ENCODE measurements at regions not wholly inside any gene's neighbourhood (a gene's known extent, or its start where the extent isn't known, plus 50 kb on each side); places are given as distances from the start of the nearest gene placed in this dataset.

GRCh38 chr7:125396466-125397151, 467.0 kb upstream of the POT1 start (continued):
- TF ChIP-seq TCF15 (CRISPR knock-in tag; IDR thresholded peaks at IDR 0.05) = no peak
- TF ChIP-seq, protein P1, sequence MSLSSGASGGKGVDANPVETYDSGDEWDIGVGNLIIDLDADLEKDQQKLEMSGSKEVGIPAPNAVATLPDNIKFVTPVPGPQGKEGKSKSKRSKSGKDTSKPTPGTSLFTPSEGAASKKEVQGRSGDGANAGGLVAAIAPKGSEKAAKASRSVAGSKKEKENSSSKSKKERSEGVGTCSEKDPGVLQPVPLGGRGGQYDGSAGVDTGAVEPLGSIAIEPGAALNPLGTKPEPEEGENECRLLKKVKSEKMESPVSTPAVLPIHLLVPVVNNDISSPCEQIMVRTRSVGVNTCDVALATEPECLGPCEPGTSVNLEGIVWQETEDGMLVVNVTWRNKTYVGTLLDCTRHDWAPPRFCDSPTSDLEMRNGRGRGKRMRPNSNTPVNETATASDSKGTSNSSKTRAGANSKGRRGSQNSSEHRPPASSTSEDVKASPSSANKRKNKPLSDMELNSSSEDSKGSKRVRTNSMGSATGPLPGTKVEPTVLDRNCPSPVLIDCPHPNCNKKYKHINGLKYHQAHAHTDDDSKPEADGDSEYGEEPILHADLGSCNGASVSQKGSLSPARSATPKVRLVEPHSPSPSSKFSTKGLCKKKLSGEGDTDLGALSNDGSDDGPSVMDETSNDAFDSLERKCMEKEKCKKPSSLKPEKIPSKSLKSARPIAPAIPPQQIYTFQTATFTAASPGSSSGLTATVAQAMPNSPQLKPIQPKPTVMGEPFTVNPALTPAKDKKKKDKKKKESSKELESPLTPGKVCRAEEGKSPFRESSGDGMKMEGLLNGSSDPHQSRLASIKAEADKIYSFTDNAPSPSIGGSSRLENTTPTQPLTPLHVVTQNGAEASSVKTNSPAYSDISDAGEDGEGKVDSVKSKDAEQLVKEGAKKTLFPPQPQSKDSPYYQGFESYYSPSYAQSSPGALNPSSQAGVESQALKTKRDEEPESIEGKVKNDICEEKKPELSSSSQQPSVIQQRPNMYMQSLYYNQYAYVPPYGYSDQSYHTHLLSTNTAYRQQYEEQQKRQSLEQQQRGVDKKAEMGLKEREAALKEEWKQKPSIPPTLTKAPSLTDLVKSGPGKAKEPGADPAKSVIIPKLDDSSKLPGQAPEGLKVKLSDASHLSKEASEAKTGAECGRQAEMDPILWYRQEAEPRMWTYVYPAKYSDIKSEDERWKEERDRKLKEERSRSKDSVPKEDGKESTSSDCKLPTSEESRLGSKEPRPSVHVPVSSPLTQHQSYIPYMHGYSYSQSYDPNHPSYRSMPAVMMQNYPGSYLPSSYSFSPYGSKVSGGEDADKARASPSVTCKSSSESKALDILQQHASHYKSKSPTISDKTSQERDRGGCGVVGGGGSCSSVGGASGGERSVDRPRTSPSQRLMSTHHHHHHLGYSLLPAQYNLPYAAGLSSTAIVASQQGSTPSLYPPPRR (CRISPR knock-in tag; IDR thresholded peaks at IDR 0.05; ENCODE audit: borderline replicate concordance) = no peak
- no peak for TF ChIP-seq ZNF165 (CRISPR knock-in tag; IDR thresholded peaks at IDR 0.05; ENCODE audit: borderline replicate concordance)
- TF ChIP-seq, protein P2, sequence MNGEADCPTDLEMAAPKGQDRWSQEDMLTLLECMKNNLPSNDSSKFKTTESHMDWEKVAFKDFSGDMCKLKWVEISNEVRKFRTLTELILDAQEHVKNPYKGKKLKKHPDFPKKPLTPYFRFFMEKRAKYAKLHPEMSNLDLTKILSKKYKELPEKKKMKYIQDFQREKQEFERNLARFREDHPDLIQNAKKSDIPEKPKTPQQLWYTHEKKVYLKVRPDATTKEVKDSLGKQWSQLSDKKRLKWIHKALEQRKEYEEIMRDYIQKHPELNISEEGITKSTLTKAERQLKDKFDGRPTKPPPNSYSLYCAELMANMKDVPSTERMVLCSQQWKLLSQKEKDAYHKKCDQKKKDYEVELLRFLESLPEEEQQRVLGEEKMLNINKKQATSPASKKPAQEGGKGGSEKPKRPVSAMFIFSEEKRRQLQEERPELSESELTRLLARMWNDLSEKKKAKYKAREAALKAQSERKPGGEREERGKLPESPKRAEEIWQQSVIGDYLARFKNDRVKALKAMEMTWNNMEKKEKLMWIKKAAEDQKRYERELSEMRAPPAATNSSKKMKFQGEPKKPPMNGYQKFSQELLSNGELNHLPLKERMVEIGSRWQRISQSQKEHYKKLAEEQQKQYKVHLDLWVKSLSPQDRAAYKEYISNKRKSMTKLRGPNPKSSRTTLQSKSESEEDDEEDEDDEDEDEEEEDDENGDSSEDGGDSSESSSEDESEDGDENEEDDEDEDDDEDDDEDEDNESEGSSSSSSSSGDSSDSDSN (IDR thresholded peaks at IDR 0.05; ENCODE audit: borderline replicate concordance in 1 of 2, low read depth in 2 of 2, low read length in 2 of 2) = no peak
- TF ChIP-seq TRIM24 (IDR thresholded peaks at IDR 0.05) = no peak
- TF ChIP-seq IRF1 (CRISPR knock-in tag; IDR thresholded peaks at IDR 0.05; ENCODE audit: borderline replicate concordance) = no peak
- TF ChIP-seq NEUROD1 (IDR thresholded peaks at IDR 0.05; ENCODE audit: borderline replicate concordance, low read depth, low read length, partially characterized antibody) = peak; percentile 19
- TF ChIP-seq TAF9B (IDR thresholded peaks at IDR 0.05; ENCODE audit: partially characterized antibody) = no peak
- no peak for TF ChIP-seq NFXL1 (CRISPR knock-in tag; IDR thresholded peaks at IDR 0.05)
- TF ChIP-seq SIN3A (IDR thresholded peaks at IDR 0.05; ENCODE audit: borderline replicate concordance in 2 of 2, control insufficient read depth in 1 of 2, low read depth in 2 of 2, low read length in 2 of 2) = no peak
- TF ChIP-seq ILK (tag; IDR thresholded peaks at IDR 0.05; ENCODE audit: borderline replicate concordance, low read depth) = no peak
- TF ChIP-seq SMARCB1 (IDR thresholded peaks at IDR 0.05; ENCODE audit: insufficient read length, low read depth) = no peak
- peak; percentile 21; the same call in 1 of the 2 replicates for TF ChIP-seq RNF2 (IDR thresholded peaks at IDR 0.05)
- TF ChIP-seq NFATC3 (IDR thresholded peaks at IDR 0.05) = no peak
- TF ChIP-seq HDAC3 (IDR thresholded peaks at IDR 0.05; ENCODE audit: borderline replicate concordance, partially characterized antibody) = no peak
- TF ChIP-seq SPI1 (IDR thresholded peaks at IDR 0.05; ENCODE audit: borderline replicate concordance, low read depth, low read length) = 0 out of 2 replicates have a peak, but pooled peaks have one; percentile 8
- TF ChIP-seq SMARCC2 (IDR thresholded peaks at IDR 0.05; ENCODE audit: low read depth) = peak; percentile 81; the same call in 1 of the 2 replicates
- no peak for TF ChIP-seq FOXM1 (IDR thresholded peaks at IDR 0.05; ENCODE audit: low read depth)
- no peak for TF ChIP-seq FOXM1 (CRISPR knock-in tag; IDR thresholded peaks at IDR 0.05; ENCODE audit: low read depth)
- TF ChIP-seq TCF7L2 (IDR thresholded peaks at IDR 0.05; ENCODE audit: low read depth, low read length) = no peak
